ENCODE measurements at regions not wholly inside any gene's neighbourhood (a gene's known extent, or its start where the extent isn't known, plus 50 kb on each side); places are given as distances from the start of the nearest gene placed in this dataset.

DNA sequence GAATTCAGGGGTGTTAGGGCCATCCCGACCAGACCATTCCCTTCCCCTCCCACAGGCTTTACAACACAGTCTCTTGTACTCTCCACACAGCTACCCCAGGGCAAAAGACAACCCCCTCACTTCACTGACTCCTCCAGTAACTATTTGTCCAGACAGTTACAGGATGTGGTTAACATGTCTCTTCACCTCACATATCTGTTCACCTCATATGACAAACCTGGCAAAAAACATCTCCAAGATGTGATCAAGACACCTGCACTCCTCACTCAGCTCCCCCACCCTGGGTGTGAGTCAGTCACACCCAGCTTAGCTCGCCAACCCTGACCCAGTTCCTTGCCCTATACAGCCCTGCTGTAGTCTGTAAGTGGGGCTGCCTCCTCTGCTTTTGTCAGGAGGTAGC is 490.5 kb upstream of the CHRM3 start:
- ATAC-seq, result peak; percentile 66

DNA sequence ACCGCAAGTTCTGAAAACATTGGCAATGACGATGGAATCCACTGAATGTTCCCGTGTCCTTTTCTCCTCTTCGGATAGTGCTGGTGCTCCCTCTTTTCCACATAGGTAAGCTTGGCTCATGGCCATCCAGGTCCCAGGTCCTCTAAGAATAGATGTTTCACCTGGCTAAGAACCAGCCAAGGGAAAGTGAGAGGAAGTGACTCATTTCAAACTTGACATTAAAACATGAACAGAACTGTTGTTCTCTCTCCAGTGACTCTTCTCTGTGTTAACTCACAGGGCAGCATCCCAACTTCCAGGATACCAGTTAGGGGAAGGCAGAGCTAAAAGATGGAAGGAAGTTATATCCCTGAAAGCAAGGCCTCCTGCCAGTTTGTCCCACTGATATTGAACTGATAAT is 493.8 kb upstream of the CHRM3 start:
- peak; percentile 92 for ATAC-seq

- no peak for ATAC-seq
Observed at GRCh38 chr1:238861342-238862066, 524.9 kb upstream of the CHRM3 start.

GRCh38 chr1:238833919-238834318 is 552.4 kb upstream of the CHRM3 start:
- no peak for ATAC-seq

DNA sequence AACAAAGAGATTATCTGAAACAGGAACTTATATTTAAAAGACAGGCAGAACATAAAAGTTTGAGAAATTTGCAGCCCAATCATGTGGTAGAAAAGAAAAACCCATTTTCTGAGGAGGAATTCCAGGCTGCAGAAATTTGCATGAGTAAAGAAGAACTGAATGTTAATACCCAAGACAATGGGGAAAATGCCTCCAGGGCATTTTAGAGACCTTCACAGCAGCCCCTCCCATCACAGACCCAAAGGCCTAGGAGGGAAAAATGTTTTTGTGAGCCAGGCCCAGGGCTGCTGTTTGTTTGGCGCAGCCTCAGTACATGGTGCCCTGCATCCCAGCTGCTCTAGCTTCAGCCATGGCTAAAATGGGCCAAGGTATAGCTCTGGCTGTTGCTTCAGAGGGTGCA is 554.3 kb upstream of the CHRM3 start:
- no peak for ATAC-seq

- no peak for ATAC-seq
Observed at GRCh38 chr1:238830036-238830611, 556.2 kb upstream of the CHRM3 start.

- no peak for ATAC-seq
Observed at GRCh38 chr1:238826891-238827290, 559.5 kb upstream of the CHRM3 start.

DNA sequence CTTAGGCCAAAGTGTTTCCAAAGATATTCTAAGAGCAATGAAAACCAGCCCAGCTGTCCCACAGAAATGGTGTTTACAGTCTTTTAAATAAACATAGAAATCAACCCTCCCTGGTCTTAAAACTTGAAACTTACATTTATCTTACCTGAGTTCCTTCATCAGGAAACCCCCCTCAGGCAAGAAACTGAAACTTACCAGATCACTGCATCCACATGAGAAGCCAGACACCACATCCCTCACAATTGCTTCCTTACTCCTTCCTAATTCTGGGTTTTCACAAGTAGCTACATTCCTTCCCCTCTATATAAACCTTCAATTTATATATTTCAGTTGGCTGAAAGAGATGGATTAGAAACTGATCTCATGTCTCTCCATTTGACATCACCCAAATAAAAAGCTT is 563.0 kb upstream of the CHRM3 start:
- ATAC-seq, result no peak

DNA sequence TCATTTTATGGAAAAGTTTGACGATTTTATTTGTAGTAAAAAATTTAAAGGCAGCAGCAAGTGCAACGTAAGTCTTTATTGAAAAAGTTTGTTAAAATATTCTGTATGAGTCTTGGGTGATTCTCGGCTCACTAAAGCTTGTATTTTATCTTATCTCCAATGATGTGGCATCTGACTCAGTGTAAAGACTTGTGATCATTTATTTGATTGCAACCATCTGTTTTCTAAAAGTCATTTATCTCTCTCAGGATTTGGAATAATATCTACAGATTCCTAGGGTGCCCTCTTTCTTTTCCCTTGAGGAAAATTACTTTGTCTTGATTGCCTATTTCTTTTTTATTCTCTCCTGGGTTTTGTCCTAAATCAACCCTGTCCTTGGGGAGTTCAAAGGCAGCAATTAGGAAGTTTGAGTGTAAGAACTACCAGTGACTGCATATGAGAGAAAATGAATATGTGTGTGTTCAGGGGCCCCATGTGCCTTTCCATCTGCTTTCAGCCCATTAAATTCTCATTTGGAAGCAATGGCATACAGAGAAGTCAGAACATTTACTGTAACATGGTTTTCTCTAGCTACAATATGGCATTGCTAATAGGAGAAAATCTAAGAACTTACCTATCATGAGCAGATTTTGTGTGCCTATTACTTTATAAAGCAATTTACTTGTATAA is 575.0 kb upstream of the CHRM3 start:
- ATAC-seq, result no peak

DNA sequence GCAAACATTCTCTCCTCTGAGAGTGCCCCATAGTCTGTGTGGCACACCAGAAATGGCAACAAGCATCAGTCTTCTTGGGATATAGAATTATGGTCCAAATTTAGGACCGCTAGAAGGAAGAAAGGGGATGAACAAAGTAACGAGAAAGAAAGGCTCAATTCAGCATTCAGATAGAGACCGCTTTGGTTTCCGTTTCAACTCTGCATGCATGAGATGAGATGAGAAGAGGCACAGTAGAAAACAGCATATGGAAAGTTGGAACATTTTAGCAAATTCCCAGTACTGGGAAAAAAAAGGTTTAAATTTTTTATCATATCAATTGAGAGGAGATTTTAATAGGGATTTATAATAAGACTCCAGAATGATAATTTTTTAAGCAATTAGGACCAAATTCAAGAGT is 595.5 kb upstream of the CHRM3 start:
- no peak for ATAC-seq

DNA sequence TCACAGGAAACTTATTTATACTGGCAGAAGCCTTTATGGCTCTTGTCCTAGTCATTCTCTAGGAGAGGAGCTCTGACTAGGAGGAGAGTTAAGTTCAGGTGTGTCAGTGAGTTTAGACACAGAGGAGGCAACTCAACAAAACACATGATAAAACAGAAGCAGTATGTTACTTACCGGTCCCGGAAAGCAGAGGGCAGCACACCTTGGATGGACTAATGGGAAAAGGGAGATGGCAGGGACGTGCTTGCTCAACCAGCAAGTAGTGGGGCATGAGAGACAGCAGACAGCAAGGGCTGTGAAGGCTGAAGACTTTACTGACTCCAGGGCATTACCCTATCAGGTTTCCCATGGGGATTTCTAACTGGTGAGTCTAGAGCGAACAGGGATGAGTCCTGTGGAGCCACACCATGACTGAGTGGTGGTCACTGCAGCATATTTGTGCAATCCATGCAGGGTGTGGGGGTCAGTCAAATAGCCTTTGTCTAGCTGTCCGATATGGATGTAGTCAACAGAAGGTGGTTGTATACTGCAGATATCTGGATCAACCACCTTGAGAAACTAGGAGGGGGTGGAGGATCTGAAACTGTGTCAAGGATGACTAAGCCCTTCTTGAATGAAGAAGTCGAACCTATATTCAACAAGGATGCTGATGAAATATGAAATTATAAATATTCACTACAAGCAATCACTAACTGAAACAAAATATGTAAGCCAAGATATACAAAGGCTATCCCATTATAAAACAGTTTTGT is 596.3 kb upstream of the CHRM3 start:
- no peak for ATAC-seq

GRCh38 chr1:238787471-238787870 is 598.9 kb upstream of the CHRM3 start:
- ATAC-seq, result no peak

DNA sequence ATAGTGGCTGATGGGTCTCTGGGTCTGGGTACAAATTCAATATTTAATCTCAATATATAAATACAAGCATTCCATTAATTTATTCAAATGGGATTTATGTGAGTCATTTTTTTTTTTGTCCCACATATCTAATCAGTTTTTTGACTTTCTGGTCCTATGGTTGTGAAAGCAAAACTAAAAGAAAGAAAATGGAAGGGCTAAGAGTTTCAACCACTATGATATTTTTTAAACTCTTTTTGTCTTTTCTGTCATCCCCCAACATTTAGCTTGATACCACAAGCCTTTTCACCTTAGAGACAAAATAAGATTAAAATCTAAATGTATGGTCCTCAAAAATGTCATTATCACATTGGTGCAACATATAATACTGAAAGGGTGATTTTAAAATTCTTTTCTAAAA is 602.7 kb upstream of the CHRM3 start:
- ATAC-seq, result no peak

DNA sequence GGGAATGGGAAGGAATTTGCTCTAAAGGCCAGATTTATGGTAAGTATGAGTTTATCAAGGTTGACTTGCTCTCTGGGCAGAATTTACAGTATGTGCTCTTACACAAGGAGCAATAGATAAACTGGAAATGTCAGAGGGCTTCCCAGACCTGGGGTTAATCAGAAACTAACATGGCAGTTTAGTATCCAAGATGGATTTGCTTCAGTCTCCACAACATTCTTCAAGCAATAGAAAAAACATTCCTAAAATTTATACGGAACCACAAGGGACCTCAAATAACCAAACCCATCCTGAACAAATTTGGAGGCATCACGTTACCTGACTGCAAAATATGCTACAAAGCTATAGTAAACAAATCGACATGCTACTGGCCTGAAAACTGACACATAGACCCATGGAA is 606.7 kb upstream of the CHRM3 start:
- ATAC-seq, result no peak

DNA sequence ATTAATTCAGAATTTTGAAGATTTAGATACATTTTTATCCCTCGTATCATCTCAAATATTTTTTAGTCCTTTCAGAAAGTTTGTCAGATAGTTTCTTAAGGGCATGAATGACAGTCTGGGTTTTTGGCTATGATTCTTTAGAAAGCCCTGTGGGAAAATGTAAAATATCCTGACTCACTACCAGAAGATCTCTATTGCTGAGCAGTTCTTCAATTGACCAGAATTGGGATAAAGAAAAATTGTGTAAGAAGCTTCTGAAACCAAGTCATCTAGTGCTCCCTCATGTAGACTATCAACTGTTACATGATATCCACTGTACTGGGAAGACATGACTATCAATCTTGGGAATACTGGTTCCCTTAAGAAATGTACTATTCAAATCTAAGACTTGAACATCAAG is 608.3 kb upstream of the CHRM3 start:
- ATAC-seq, result no peak

GRCh38 chr1:238777551-238777950 is 608.8 kb upstream of the CHRM3 start:
- no peak for ATAC-seq

GRCh38 chr1:238776126-238776525 is 610.2 kb upstream of the CHRM3 start:
- no peak for ATAC-seq

- ATAC-seq, result no peak
Observed at GRCh38 chr1:238772322-238772721, 614.0 kb upstream of the CHRM3 start.

GRCh38 chr1:238767321-238767720 is 619.0 kb upstream of the CHRM3 start:
- no peak for ATAC-seq

DNA sequence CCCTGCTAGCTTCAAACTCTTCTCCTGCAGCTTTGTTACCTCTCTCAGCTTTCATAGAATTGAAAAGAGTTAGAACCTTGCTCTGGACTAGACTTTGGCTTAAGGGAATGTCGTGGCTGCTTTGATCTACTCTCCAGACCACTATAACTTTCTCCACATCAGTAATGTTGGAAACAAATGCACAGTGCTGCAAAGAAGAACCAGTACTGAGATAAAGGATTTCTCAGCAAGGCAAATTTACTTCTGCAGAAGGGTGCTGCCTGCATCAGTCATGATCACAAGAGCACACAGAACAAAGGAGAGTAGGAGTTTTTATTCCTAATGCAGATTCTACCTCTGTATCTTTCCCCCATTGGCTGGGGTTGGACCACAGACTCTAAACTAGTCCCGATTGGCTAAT is 621.6 kb upstream of the CHRM3 start:
- ATAC-seq, result no peak

- ATAC-seq, result no peak
Observed at GRCh38 chr1:238753252-238753651, 633.1 kb upstream of the CHRM3 start.

- no peak for ATAC-seq
Observed at GRCh38 chr1:238752327-238752726, 634.0 kb upstream of the CHRM3 start.

DNA sequence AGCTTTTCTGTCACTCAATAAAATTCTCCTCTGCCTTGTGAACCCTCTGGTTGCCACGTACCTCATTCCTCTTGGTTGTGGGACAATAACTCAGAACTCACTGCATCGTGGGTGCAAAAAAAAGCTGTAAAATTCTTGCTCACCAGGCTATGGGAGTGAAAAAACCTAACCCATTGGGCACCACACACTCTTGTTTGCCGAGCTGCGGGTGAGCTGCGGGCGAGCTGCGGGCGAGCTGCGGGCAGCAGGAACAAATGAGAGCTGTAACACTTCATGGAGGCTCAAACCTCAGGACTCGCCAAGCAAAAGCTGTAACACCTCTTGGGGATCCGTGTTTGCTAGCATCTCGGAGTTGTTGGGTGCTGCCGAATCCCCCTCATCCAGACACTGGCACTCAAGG is 641.3 kb upstream of the CHRM3 start:
- no peak for ATAC-seq

- no peak for ATAC-seq
Observed at GRCh38 chr1:238738892-238739291, 647.5 kb upstream of the CHRM3 start.
